Endothelial cell of umbilical vein (primary cell): ENCODE measurements at regions not wholly inside any gene's neighbourhood (a gene's known extent, or its start where the extent isn't known, plus 50 kb on each side); places are given as distances from the start of the nearest gene placed in this dataset.

Experiments
- BruUV-seq: library from RNA; stranded (reverse); fragments of 400-500 nt; replicated peaks from 2 replicates; lab custom pipeline; 2021; lab: Mats Ljungman, UMichigan
- CTCF ChIA-PET: fragments of 300-600, 350-600 bp; sonication (Branson Sonifier 250); formaldehyde crosslinking; loops from one replicate; lab custom pipeline; 2021; ENCODE audit warnings: antibody characterized with exemption, inconsistent platforms; lab: Charles Lee
- POLR2A ChIA-PET: fragments of 300-600, 350-600 bp; sonication (Branson Sonifier 250); formaldehyde crosslinking; loops from one replicate; lab custom pipeline; 2021; ENCODE audit warnings: antibody characterized with exemption, inconsistent platforms; lab: Charles Lee
- DNase-seq: peaks from one replicate; pipeline ENCODE4 v3.0.0-alpha.2; 2011; ENCODE audit warnings: low read depth, low spot score
- FAIRE-seq: peaks from 2 replicates; lab custom pipeline; 2011; peaks lifted over from hg19 to GRCh38; lab: Jason Lieb, UNC
- H2AFZ ChIP-seq: 2 replicates; pipeline ENCODE4 v1.6.0; 2012; ENCODE audit warnings: low read depth, low read length, control low read depth, inconsistent platforms
- H3K27ac ChIP-seq: 2 replicates; pipeline ENCODE4 v1.5.1; 2011; ENCODE audit warnings: low read depth, mild to moderate bottlenecking, control low read depth, low read length, moderate library complexity; ENCODE audit not compliant: insufficient read depth
- H3K27me3 ChIP-seq, 2 experiments: 2 replicates each; pipeline versions ENCODE4 v1.6.0 to v1.6.1; 2011; ENCODE audit warnings: low read length in 2 of 2, mixed read lengths in 1 of 2; ENCODE audit not compliant: control insufficient read depth in 2 of 2, insufficient read depth in 2 of 2
- H3K36me3 ChIP-seq, 2 experiments: 2 replicates in 1 of 2; 3 replicates in 1 of 2; pipeline ENCODE4 v1.5.1; 2011; ENCODE audit warnings: low read length in 2 of 2, mild to moderate bottlenecking in 1 of 2, moderate library complexity in 1 of 2; ENCODE audit not compliant: control insufficient read depth in 2 of 2, insufficient read depth in 2 of 2; ENCODE audit errors: extremely low read depth in 1 of 2
- H3K4me1 ChIP-seq: 3 replicates; pipeline ENCODE4 v1.5.1; 2011; ENCODE audit warnings: mild to moderate bottlenecking, low read length; ENCODE audit not compliant: control insufficient read depth, insufficient read depth; ENCODE audit errors: extremely low read depth
- H3K4me2 ChIP-seq: 2 replicates; pipeline ENCODE4 v1.6.1; 2011; ENCODE audit warnings: low read length, control low read depth, mixed read lengths; ENCODE audit not compliant: insufficient read depth
- H3K4me3 ChIP-seq, 3 experiments: fragments of 200-600 bp in 1 of 3; sonication (generic), shearing (Covaris generic) in 1 of 3; replicated peaks in 1 of 3; 2 replicates each; pipeline ENCODE4 v1.5.1; 2011 to 2016; ENCODE audit warnings: control low read depth in 3 of 3, low read length in 3 of 3, mild to moderate bottlenecking in 2 of 3, inconsistent platforms in 1 of 3, low read depth in 1 of 3, moderate library complexity in 1 of 3; ENCODE audit not compliant: insufficient read depth in 1 of 3
- H3K79me2 ChIP-seq: 2 replicates; pipeline ENCODE4 v1.6.0; 2012; ENCODE audit warnings: low read length, inconsistent platforms; ENCODE audit not compliant: control insufficient read depth, insufficient read depth
- H3K9ac ChIP-seq: replicated peaks from 2 replicates; pipeline ENCODE3; 2011; ENCODE audit warnings: low read length, control low read depth; ENCODE audit not compliant: insufficient read depth; ENCODE audit errors: extremely low read depth
- H3K9me1 ChIP-seq: replicated peaks from 3 replicates; pipeline ENCODE4 v1.6.0; 2011; ENCODE audit warnings: mild to moderate bottlenecking, low read length; ENCODE audit not compliant: control insufficient read depth, insufficient read depth; ENCODE audit errors: extremely low read depth
- H3K9me3 ChIP-seq: replicated peaks from 2 replicates; pipeline ENCODE4 v1.5.1; 2012; ENCODE audit warnings: low read length, inconsistent platforms; ENCODE audit not compliant: control insufficient read depth, insufficient read depth
- H4K20me1 ChIP-seq: replicated peaks from 2 replicates; pipeline ENCODE3; 2011; ENCODE audit warnings: mild to moderate bottlenecking, low read length; ENCODE audit not compliant: control insufficient read depth, insufficient read depth; ENCODE audit errors: extremely low read depth
- CTCF ChIP-seq, 2 donors: IDR thresholded peaks; 1 replicate in 1 of 2; 2 replicates in 1 of 2; pipeline ENCODE4 v1.5.1; 2011; ENCODE audit warnings: low read length in 2 of 2, mild to moderate bottlenecking in 2 of 2, moderate library complexity in 2 of 2, control low read depth in 1 of 2, inconsistent platforms in 1 of 2, low read depth in 1 of 2; ENCODE audit not compliant: insufficient read depth in 1 of 2; ENCODE audit errors: extremely low read depth in 1 of 2
- EZH2 ChIP-seq: IDR thresholded peaks from 2 replicates; pipeline ENCODE4 v1.6.1; 2012; ENCODE audit warnings: borderline replicate concordance, low read depth, mild to moderate bottlenecking, moderate library complexity, low read length, inconsistent platforms; ENCODE audit not compliant: severe bottlenecking
- FOS ChIP-seq: IDR thresholded peaks from 2 replicates; pipeline ENCODE4 v1.6.1; 2011; ENCODE audit warnings: mild to moderate bottlenecking, low read length, moderate library complexity, borderline replicate concordance; ENCODE audit not compliant: insufficient read depth
- GATA2 ChIP-seq: IDR thresholded peaks from 2 replicates; pipeline ENCODE4 v1.7.0; 2011; ENCODE audit warnings: low read depth, mild to moderate bottlenecking, moderate library complexity, mixed read lengths, low read length; ENCODE audit not compliant: insufficient read length, insufficient read depth
- JUN ChIP-seq: IDR thresholded peaks from 2 replicates; pipeline ENCODE4 v1.6.1; 2011; ENCODE audit warnings: borderline replicate concordance, low read depth; ENCODE audit not compliant: insufficient read length, insufficient read depth
- MAX ChIP-seq: IDR thresholded peaks from 2 replicates; pipeline ENCODE4 v1.6.1; 2011; ENCODE audit not compliant: insufficient read depth, insufficient read length
- MYC ChIP-seq: IDR thresholded peaks from one replicate; pipeline ENCODE4 v1.6.1; 2011; ENCODE audit warnings: mild to moderate bottlenecking, low read depth, low read length
- POLR2A ChIP-seq: IDR thresholded peaks from 2 replicates; pipeline ENCODE4 v1.6.1; 2012; ENCODE audit warnings: low read depth, mild to moderate bottlenecking, control low read depth, low read length
- POLR2AphosphoS5 ChIP-seq: IDR thresholded peaks from 2 replicates; pipeline ENCODE4 v1.6.1; 2012; ENCODE audit warnings: low read depth, mild to moderate bottlenecking, control low read depth, low read length, moderate library complexity; ENCODE audit not compliant: insufficient read depth
- dilution Hi-C: fragments of 300-500 bp; cut with MboI; formaldehyde crosslinking; loops from one replicate; pipeline ENCODE4 v1.15.0; 2019; ENCODE audit warnings: low sequenced_read_pairs; ENCODE audit not compliant: extremely low pct_ligation_motif_present
- intact Hi-C: fragments of 100-400 bp; cut with micrococcal nuclease; formaldehyde crosslinking; loops from one replicate; pipeline ENCODE4 v1.10.0; 2022

GRCh38 chr14:40452674-40453073 lies 1020.4 kb upstream of the FBXO33 start:
- no peak for TF ChIP-seq MYC
- no peak for TF ChIP-seq CTCF (IDR thresholded peaks at IDR 0.05; ENCODE audit: extremely low read depth in 1 of 2, insufficient read depth in 1 of 2, low read depth in 1 of 2, low read length in 2 of 2)
- no peak for TF ChIP-seq POLR2A
- TF ChIP-seq POLR2AphosphoS5: no peak
- TF ChIP-seq GATA2: no peak
- no peak for TF ChIP-seq FOS
- TF ChIP-seq MAX: no peak
- Histone ChIP-seq H3K4me1 (no peaks in the 10 kb centered on the region), H3K4me2 (no peak overlapping the region), H3K9me1 (no peaks in the 10 kb centered on the region), H4K20me1 (no peaks in the 10 kb centered on the region), H3K79me2 (no peaks in the 10 kb centered on the region), H3K9ac (no peak overlapping the region), H3K27ac (no peak overlapping the region), H3K4me3 (no peak overlapping the region), H3K36me3 (no peaks in the 10 kb centered on the region), H3K27me3 (no peaks in the 10 kb centered on the region), H2AFZ (no peak overlapping the region), H3K9me3 (no peaks in the 10 kb centered on the region)
- dilution Hi-C loops: no loop called here
- FAIRE-seq (no peak), DNase-seq (no peak)
- intact Hi-C loops: no loop called here
- no TSS peak for BruUV-seq
- ChIA-PET CTCF (no interaction called here), POLR2A (no interaction called here)

GRCh38 chr14:40447017-40447416 lies 1014.8 kb upstream of the FBXO33 start:
- no peak overlapping the region for H3K9ac ChIP-seq
- ChIA-PET CTCF (no interaction called here), POLR2A (no interaction called here)
- no TSS peak for BruUV-seq
- H4K20me1 ChIP-seq: no peaks in the 10 kb centered on the region
- H3K4me1 ChIP-seq: no peaks in the 10 kb centered on the region
- no peaks in the 10 kb centered on the region for H3K9me1 ChIP-seq
- no peaks in the 10 kb centered on the region for H3K79me2 ChIP-seq
- DNase-seq (no peak), FAIRE-seq (no peak)
- H2AFZ ChIP-seq: no peak overlapping the region
- no peak overlapping the region for H3K4me3 ChIP-seq
- H3K36me3 ChIP-seq: no peaks in the 10 kb centered on the region
- no peak overlapping the region for H3K27ac ChIP-seq
- H3K9me3 ChIP-seq: no peaks in the 10 kb centered on the region
- intact Hi-C loops (no loop called here), dilution Hi-C loops (no loop called here)
- no peak for TF ChIP-seq POLR2A
- no peak for TF ChIP-seq CTCF (IDR thresholded peaks at IDR 0.05; ENCODE audit: extremely low read depth in 1 of 2, insufficient read depth in 1 of 2, low read depth in 1 of 2, low read length in 2 of 2)
- no peak for TF ChIP-seq FOS
- TF ChIP-seq MAX: no peak
- TF ChIP-seq GATA2: no peak
- no peak for TF ChIP-seq EZH2
- no peak for TF ChIP-seq JUN
- no peak for TF ChIP-seq MYC
- no peak for TF ChIP-seq POLR2AphosphoS5
- H3K4me2 ChIP-seq: no peak overlapping the region
- no peaks in the 10 kb centered on the region for H3K27me3 ChIP-seq
